CD4-positive, alpha-beta T cell treated with Interleukin-6 for 4 hours (primary cell): ENCODE measurements at regions not wholly inside any gene's neighbourhood (a gene's known extent, or its start where the extent isn't known, plus 50 kb on each side); places are given as distances from the start of the nearest gene placed in this dataset.

Source experiments
- DNase-seq: peaks from one replicate; pipeline ENCODE4 v3.0.0-alpha.2; 2020; ENCODE audit warnings: mixed read lengths

- no peak for DNase-seq
These were observed 50.5 kb upstream of the CCL1 start for GRCh38 chr17:34413443-34414119.

- no peak for DNase-seq
These were observed 50.0 kb upstream of the CCL1 start for GRCh38 chr17:34412965-34413441.
